ENCODE measurements at regions not wholly inside any gene's neighbourhood (a gene's known extent, or its start where the extent isn't known, plus 50 kb on each side); places are given as distances from the start of the nearest gene placed in this dataset.

GRCh38 chr1:87930796-87931195 lies 602.1 kb downstream of the LMO4 start:
- Histone ChIP-seq H3K36me3 (no peaks in the 10 kb centered on the region), H3K4me3 (no peak overlapping the region), H3K27me3 (no peaks in the 10 kb centered on the region), H3K4me1 (no peaks in the 10 kb centered on the region), H3K9me3 (peaks cover 5% of the 10 kb centered on the region), H3K27ac (no peak overlapping the region)
- intact Hi-C loops (cut with DNase I): no loop called here
- TF ChIP-seq CTCF (IDR thresholded peaks at IDR 0.05): no peak
- no peak for TF ChIP-seq POLR2A (IDR thresholded peaks at IDR 0.05)
- TF ChIP-seq POLR2AphosphoS5 (IDR thresholded peaks at IDR 0.05; ENCODE audit: insufficient read depth in 1 of 2, low read depth in 1 of 2): no peak
- DNase-seq (ENCODE audit: extremely low spot score in 2 of 2): no peak

- peaks cover 5% of the 10 kb centered on the region for H3K9me3 ChIP-seq
- TF ChIP-seq POLR2AphosphoS5 (IDR thresholded peaks at IDR 0.05; ENCODE audit: insufficient read depth in 1 of 2, low read depth in 1 of 2) (no peak), POLR2A (IDR thresholded peaks at IDR 0.05) (no peak), CTCF (IDR thresholded peaks at IDR 0.05) (no peak)
- no peaks in the 10 kb centered on the region for H3K27me3 ChIP-seq
- DNase-seq (ENCODE audit: extremely low spot score in 2 of 2): no peak
- H3K4me3 ChIP-seq: no peak overlapping the region
- intact Hi-C loops (cut with DNase I): no loop called here
- no peaks in the 10 kb centered on the region for H3K36me3 ChIP-seq
- H3K4me1 ChIP-seq: no peaks in the 10 kb centered on the region
- H3K27ac ChIP-seq: no peak overlapping the region
Measured at GRCh38 chr1:87933171-87933570, 604.5 kb downstream of the LMO4 start.

- no peaks in the 10 kb centered on the region for H3K27me3 ChIP-seq
- no peak overlapping the region for H3K27ac ChIP-seq
- DNase-seq (ENCODE audit: extremely low spot score in 2 of 2): no peak
- H3K4me3 ChIP-seq: no peak overlapping the region
- intact Hi-C loops (cut with DNase I): no loop called here
- peaks cover 5% of the 10 kb centered on the region for H3K4me1 ChIP-seq
- peaks cover 5% of the 10 kb centered on the region for H3K9me3 ChIP-seq
- TF ChIP-seq POLR2AphosphoS5 (IDR thresholded peaks at IDR 0.05; ENCODE audit: insufficient read depth in 1 of 2, low read depth in 1 of 2): no peak
- TF ChIP-seq CTCF (IDR thresholded peaks at IDR 0.05): no peak
- no peak for TF ChIP-seq POLR2A (IDR thresholded peaks at IDR 0.05)
- H3K36me3 ChIP-seq: no peaks in the 10 kb centered on the region
Measured at GRCh38 chr1:87935130-87935529, 606.5 kb downstream of the LMO4 start.

GRCh38 chr1:87937831-87938395 lies 609.2 kb downstream of the LMO4 start:
- no peaks in the 10 kb centered on the region for H3K36me3 ChIP-seq
- H3K9me3 ChIP-seq: no peaks in the 10 kb centered on the region
- H3K4me1 ChIP-seq: peaks cover 15% of the 10 kb centered on the region
- no peaks in the 10 kb centered on the region for H3K27me3 ChIP-seq
- no peak overlapping the region for H3K27ac ChIP-seq
- TF ChIP-seq POLR2AphosphoS5 (IDR thresholded peaks at IDR 0.05; ENCODE audit: insufficient read depth in 1 of 2, low read depth in 1 of 2) (no peak), POLR2A (IDR thresholded peaks at IDR 0.05) (no peak), CTCF (IDR thresholded peaks at IDR 0.05) (no peak)
- H3K4me3 ChIP-seq: no peak overlapping the region
- intact Hi-C loops (cut with DNase I): no loop called here
- no peak for DNase-seq (ENCODE audit: extremely low spot score in 2 of 2)

- DNase-seq (ENCODE audit: extremely low spot score in 2 of 2): no peak
Measured at GRCh38 chr1:87938631-87939030, 610.0 kb downstream of the LMO4 start.

More at GRCh38 chr1:87938631-87939030, 610.0 kb downstream of the LMO4 start:
- H3K4me3 ChIP-seq: no peak overlapping the region
- H3K9me3 ChIP-seq: no peaks in the 10 kb centered on the region
- no peak overlapping the region for H3K27ac ChIP-seq
- no peak for TF ChIP-seq POLR2AphosphoS5 (IDR thresholded peaks at IDR 0.05; ENCODE audit: insufficient read depth in 1 of 2, low read depth in 1 of 2)
- TF ChIP-seq POLR2A (IDR thresholded peaks at IDR 0.05): no peak
- TF ChIP-seq CTCF (IDR thresholded peaks at IDR 0.05): no peak
- H3K36me3 ChIP-seq: no peaks in the 10 kb centered on the region
- intact Hi-C loops (cut with DNase I): no loop called here
- H3K27me3 ChIP-seq: no peaks in the 10 kb centered on the region
- peaks cover 15% of the 10 kb centered on the region for H3K4me1 ChIP-seq
